Activated T-helper 2 cell treated with anti-CD3 and anti-CD28 coated beads, Interferon-gamma antibody, Interleukin-2, Interleukin-4, amounts not matched to agents 10 μg/mL and 5 μg/mL and 100 μg/mL, durations not matched to agents 14 hours and 24 hours and 36 hours (primary cell): ENCODE measurements at regions not wholly inside any gene's neighbourhood (a gene's known extent, or its start where the extent isn't known, plus 50 kb on each side); places are given as distances from the start of the nearest gene placed in this dataset.

Experiments used
- DNase-seq: peaks from one replicate; pipeline ENCODE4 v3.0.0; 2021; ENCODE audit warnings: low spot score
- H3K27ac Mint-ChIP-seq: one replicate; pipeline ENCODE4 v1.8.0; 2021; ENCODE audit warnings: mixed read lengths
- H3K27me3 Mint-ChIP-seq: one replicate; pipeline ENCODE4 v1.8.0; 2021; ENCODE audit warnings: low read depth, mixed read lengths
- H3K36me3 Mint-ChIP-seq: one replicate; pipeline ENCODE4 v1.8.0; 2021; ENCODE audit warnings: low read depth, mixed read lengths
- H3K4me1 Mint-ChIP-seq: one replicate; pipeline ENCODE4 v1.8.0; 2021; ENCODE audit warnings: low read depth, mixed read lengths
- H3K4me3 Mint-ChIP-seq: one replicate; pipeline ENCODE4 v1.8.0; 2021; ENCODE audit warnings: low read depth, mild to moderate bottlenecking, moderate library complexity, mixed read lengths
- H3K9me3 Mint-ChIP-seq: one replicate; pipeline ENCODE4 v1.8.0; 2021; ENCODE audit warnings: mixed read lengths
- intact Hi-C: fragments of 100-400 bp; cut with micrococcal nuclease; formaldehyde crosslinking; loops from one replicate; pipeline ENCODE4 v1.15.1; 2023

GRCh38 chr15:77691607-77692006 lies 58.9 kb upstream of the LINGO1 start:
- Mint-ChIP-seq H3K27me3 (peaks cover 2% of the 10 kb centered on the region), H3K4me3 (no peak overlapping the region), H3K36me3 (no peaks in the 10 kb centered on the region), H3K9me3 (no peaks in the 10 kb centered on the region), H3K4me1 (no peaks in the 10 kb centered on the region), H3K27ac (no peak overlapping the region)
- DNase-seq = no peak
- intact Hi-C loops = no loop called here

DNA sequence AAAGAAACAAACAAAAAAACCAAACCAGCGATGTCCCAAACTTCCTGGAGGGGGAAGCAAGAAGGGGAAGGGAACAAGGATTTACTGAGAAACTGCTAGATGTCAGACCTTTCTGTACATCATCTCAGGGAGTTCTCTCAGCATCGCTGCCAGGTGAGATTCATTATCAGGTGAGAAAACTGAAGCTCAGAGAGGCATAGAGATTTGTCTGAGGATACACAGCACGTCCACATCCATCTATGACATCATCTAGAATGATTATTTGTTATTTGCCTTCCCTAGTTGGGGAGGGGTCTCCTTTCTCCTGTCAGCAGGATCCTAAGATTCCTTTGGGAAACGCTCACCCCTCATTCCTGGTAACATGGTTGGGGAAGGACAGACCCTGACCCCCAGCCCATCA lies 57.1 kb upstream of the LINGO1 start:
- DNase-seq = no peak
- H3K9me3 Mint-ChIP-seq = no peaks in the 10 kb centered on the region
- no peak overlapping the region for H3K4me3 Mint-ChIP-seq
- no peak overlapping the region for H3K27ac Mint-ChIP-seq
- H3K27me3 Mint-ChIP-seq = peaks cover 2% of the 10 kb centered on the region
- H3K4me1 Mint-ChIP-seq = no peaks in the 10 kb centered on the region
- intact Hi-C loops = no loop called here
- no peaks in the 10 kb centered on the region for H3K36me3 Mint-ChIP-seq

GRCh38 chr15:77688693-77689092 lies 56.0 kb upstream of the LINGO1 start:
- Mint-ChIP-seq H3K27ac (no peak overlapping the region), H3K4me3 (no peak overlapping the region), H3K9me3 (no peaks in the 10 kb centered on the region), H3K27me3 (peaks cover 2% of the 10 kb centered on the region), H3K4me1 (no peaks in the 10 kb centered on the region), H3K36me3 (no peaks in the 10 kb centered on the region)
- intact Hi-C loops = no loop called here
- no peak for DNase-seq

DNA sequence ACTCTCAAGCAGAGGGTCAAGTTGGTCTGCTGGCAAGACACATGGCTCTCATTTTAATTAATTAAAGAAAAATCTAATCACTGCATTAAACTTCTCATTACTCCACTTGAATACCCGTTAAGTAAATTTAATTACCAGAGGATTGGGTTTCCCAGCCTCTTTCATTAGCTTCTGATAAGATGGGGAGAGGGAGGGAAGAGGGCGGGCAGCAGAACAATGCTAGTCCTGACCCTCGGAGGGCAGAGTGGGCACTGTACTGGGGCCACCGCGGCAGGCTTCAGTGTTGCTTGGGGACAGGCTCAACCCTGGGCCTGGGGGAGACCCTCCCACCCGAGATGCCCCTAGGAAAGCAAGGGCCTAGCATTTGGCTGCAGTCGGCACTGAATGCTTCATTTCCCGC lies 55.6 kb upstream of the LINGO1 start:
- DNase-seq = no peak
- H3K36me3 Mint-ChIP-seq = no peaks in the 10 kb centered on the region
- H3K4me1 Mint-ChIP-seq = no peaks in the 10 kb centered on the region
- peaks cover 2% of the 10 kb centered on the region for H3K27me3 Mint-ChIP-seq
- no peak overlapping the region for H3K27ac Mint-ChIP-seq
- no peaks in the 10 kb centered on the region for H3K9me3 Mint-ChIP-seq
- no peak overlapping the region for H3K4me3 Mint-ChIP-seq
- intact Hi-C loops = no loop called here

DNA sequence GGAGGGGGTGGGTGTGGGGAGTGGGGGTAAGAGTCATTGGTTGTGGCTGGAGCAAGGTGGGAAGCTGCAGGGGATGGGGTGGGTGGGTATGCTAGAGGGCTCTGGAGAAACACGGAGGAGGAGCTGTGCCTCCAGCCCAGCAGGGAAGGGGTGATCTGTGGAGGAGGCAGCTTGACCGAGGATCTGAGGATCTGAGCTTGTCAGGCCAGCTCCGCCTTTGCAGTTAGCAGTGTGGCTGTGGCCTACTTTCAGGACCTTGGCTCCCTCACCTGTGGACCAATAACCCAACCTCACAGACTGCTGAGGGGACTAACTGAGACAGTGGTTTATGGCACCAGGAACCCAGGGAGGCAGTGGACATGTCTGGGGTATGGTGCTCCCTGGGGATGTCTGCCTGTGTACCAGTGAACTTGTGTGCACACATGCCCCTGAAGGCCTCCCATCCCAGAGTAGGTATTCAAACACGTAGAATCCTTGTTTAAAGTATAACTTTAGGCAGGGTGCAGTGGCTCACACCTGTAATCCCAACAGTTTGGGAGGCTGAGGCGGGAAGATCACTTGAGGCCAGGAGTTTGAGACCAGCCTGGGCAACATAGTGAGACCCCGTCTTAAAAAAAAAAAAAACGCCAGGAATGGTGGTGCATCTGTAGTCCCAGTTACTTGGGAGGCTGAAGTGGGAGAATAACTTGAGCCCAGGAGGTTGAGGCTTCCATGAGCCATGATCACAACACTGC lies 52.5 kb upstream of the LINGO1 start:
- H3K27me3 Mint-ChIP-seq = peaks cover 2% of the 10 kb centered on the region
- no peaks in the 10 kb centered on the region for H3K4me1 Mint-ChIP-seq
- no peaks in the 10 kb centered on the region for H3K36me3 Mint-ChIP-seq
- H3K9me3 Mint-ChIP-seq = no peaks in the 10 kb centered on the region
- no peak for DNase-seq
- H3K27ac Mint-ChIP-seq = no peak overlapping the region
- intact Hi-C loops = no loop called here
- H3K4me3 Mint-ChIP-seq = no peak overlapping the region

GRCh38 chr15:77684341-77685081 lies 51.8 kb upstream of the LINGO1 start:
- DNase-seq = no peak
- intact Hi-C loops = no loop called here
- Mint-ChIP-seq H3K4me3 (no peak overlapping the region), H3K4me1 (no peaks in the 10 kb centered on the region), H3K27ac (no peak overlapping the region), H3K36me3 (no peaks in the 10 kb centered on the region), H3K9me3 (no peaks in the 10 kb centered on the region), H3K27me3 (peaks cover 2% of the 10 kb centered on the region)

GRCh38 chr15:77682564-77682963 lies 49.9 kb upstream of the LINGO1 start:
- H3K27ac Mint-ChIP-seq = no peak overlapping the region
- H3K4me1 Mint-ChIP-seq = no peaks in the 10 kb centered on the region

More at GRCh38 chr15:77682564-77682963, 49.9 kb upstream of the LINGO1 start:
- no peak for DNase-seq
- Mint-ChIP-seq H3K36me3 (no peaks in the 10 kb centered on the region), H3K9me3 (no peaks in the 10 kb centered on the region), H3K4me3 (no peak overlapping the region), H3K27me3 (no peaks in the 10 kb centered on the region)
- intact Hi-C loops = no loop called here
